Ascending aorta (tissue), 2 donors: ENCODE measurements at regions not wholly inside any gene's neighbourhood (a gene's known extent, or its start where the extent isn't known, plus 50 kb on each side); places are given as distances from the start of the nearest gene placed in this dataset.

ENCODE experiments used
- DNase-seq, 2 donors: peaks; one replicate each; pipeline ENCODE4 v3.0.0-alpha.2; 2019; ENCODE audit warnings: low spot score in 2 of 2
- H3K27ac ChIP-seq, 2 donors: fragments of 200-600 bp; sonication (generic); one replicate each; pipeline ENCODE4 v1.5.1; 2016 to 2017; ENCODE audit warnings: mild to moderate bottlenecking in 1 of 2
- H3K27me3 ChIP-seq: fragments of 200-600 bp; sonication (generic); one replicate; pipeline ENCODE4 v1.5.1; 2017
- H3K36me3 ChIP-seq, 2 donors: fragments of 200-600 bp; sonication (generic); one replicate each; pipeline ENCODE4 v1.5.1; 2016
- H3K4me1 ChIP-seq, 2 donors: fragments of 200-600 bp; sonication (generic); one replicate each; pipeline ENCODE4 v1.5.1; 2016 to 2017; ENCODE audit warnings: mild to moderate bottlenecking in 1 of 2
- H3K4me3 ChIP-seq, 2 donors: fragments of 200-600 bp; sonication (generic); one replicate each; pipeline ENCODE4 v1.5.1; 2016 to 2017; ENCODE audit warnings: mild to moderate bottlenecking in 1 of 2
- H3K9me3 ChIP-seq, 2 donors: fragments of 200-600 bp; sonication (generic); one replicate each; pipeline ENCODE4 v1.5.1; 2016
- CTCF ChIP-seq, 3 experiments: fragments of 200-600 bp in 2 of 3; fragments of 450-650 bp in 1 of 3; sonication (generic) in 2 of 3; IDR thresholded peaks; one replicate each; pipeline ENCODE4 v1.5.1; 2016 to 2019; ENCODE audit warnings: antibody characterized with exemption in 3 of 3, mild to moderate bottlenecking in 1 of 3, moderate library complexity in 1 of 3
- intact Hi-C: fragments of 100-400 bp; cut with DNase I; formaldehyde crosslinking; loops from one replicate; pipeline ENCODE4 v1.15.1; 2023

GRCh38 chr3:193808317-193808716, 215.3 kb downstream of the OPA1 start:
- no peak for DNase-seq
- no peaks in the 10 kb centered on the region for H3K9me3 ChIP-seq
- intact Hi-C loops, result no loop called here
- H3K27me3 ChIP-seq, result no peaks in the 10 kb centered on the region
- TF ChIP-seq CTCF (IDR thresholded peaks at IDR 0.05), result no peak
- H3K36me3 ChIP-seq, result no peaks in the 10 kb centered on the region
- H3K4me1 ChIP-seq, result no peaks in the 10 kb centered on the region
- H3K4me3 ChIP-seq, result no peak overlapping the region
- no peak overlapping the region for H3K27ac ChIP-seq

GRCh38 chr3:193809106-193809505, 216.1 kb downstream of the OPA1 start:
- no peak for TF ChIP-seq CTCF (IDR thresholded peaks at IDR 0.05)
- H3K4me3 ChIP-seq, result no peak overlapping the region
- no peaks in the 10 kb centered on the region for H3K9me3 ChIP-seq
- H3K27ac ChIP-seq, result no peak overlapping the region
- no peaks in the 10 kb centered on the region for H3K36me3 ChIP-seq
- DNase-seq, result no peak
- H3K27me3 ChIP-seq, result no peaks in the 10 kb centered on the region
- intact Hi-C loops, result no loop called here
- no peaks in the 10 kb centered on the region for H3K4me1 ChIP-seq

GRCh38 chr3:193812078-193812725, 219.2 kb downstream of the OPA1 start:
- Histone ChIP-seq H3K9me3 (no peaks in the 10 kb centered on the region), H3K4me3 (no peak overlapping the region), H3K36me3 (no peaks in the 10 kb centered on the region), H3K4me1 (no peaks in the 10 kb centered on the region), H3K27ac (no peak overlapping the region), H3K27me3 (no peaks in the 10 kb centered on the region)
- DNase-seq, result no peak
- no peak for TF ChIP-seq CTCF (IDR thresholded peaks at IDR 0.05)
- intact Hi-C loops, result no loop called here

- no peaks in the 10 kb centered on the region for H3K9me3 ChIP-seq
- TF ChIP-seq CTCF (IDR thresholded peaks at IDR 0.05), result no peak
- intact Hi-C loops, result no loop called here
- H3K4me3 ChIP-seq, result no peak overlapping the region
- no peaks in the 10 kb centered on the region for H3K36me3 ChIP-seq
- no peaks in the 10 kb centered on the region for H3K4me1 ChIP-seq
- no peak for DNase-seq
- H3K27ac ChIP-seq, result no peak overlapping the region
- no peaks in the 10 kb centered on the region for H3K27me3 ChIP-seq
Measured at GRCh38 chr3:193812791-193813500, 219.9 kb downstream of the OPA1 start.

- Histone ChIP-seq H3K27me3 (no peaks in the 10 kb centered on the region), H3K27ac (no peak overlapping the region), H3K4me3 (no peak overlapping the region), H3K9me3 (no peaks in the 10 kb centered on the region), H3K36me3 (no peaks in the 10 kb centered on the region), H3K4me1 (no peaks in the 10 kb centered on the region)
- intact Hi-C loops, result no loop called here
- DNase-seq, result no peak
- no peak for TF ChIP-seq CTCF (IDR thresholded peaks at IDR 0.05)
Measured at GRCh38 chr3:193813501-193813830, 220.5 kb downstream of the OPA1 start.
